ENCODE measurements at regions not wholly inside any gene's neighbourhood (a gene's known extent, or its start where the extent isn't known, plus 50 kb on each side); places are given as distances from the start of the nearest gene placed in this dataset.

GRCh38 chr9:36765468-36766341 is 193.0 kb downstream of the MELK start (continued):
- TF ChIP-seq SNAPC4 (CRISPR knock-in tag; IDR thresholded peaks at IDR 0.05) (no peak), KDM1A (CRISPR knock-in tag; IDR thresholded peaks at IDR 0.05) (no peak), NFKBIZ (CRISPR knock-in tag; IDR thresholded peaks at IDR 0.05) (no peak), KAT8 (CRISPR knock-in tag; IDR thresholded peaks at IDR 0.05) (peak; percentile 61; the same call in 1 of the 2 replicates), NR2F2 (IDR thresholded peaks at IDR 0.05; ENCODE audit: borderline replicate concordance, low read depth) (no peak), ZNF775 (CRISPR knock-in tag; IDR thresholded peaks at IDR 0.05; ENCODE audit: borderline replicate concordance) (no peak), ZNF136 (CRISPR knock-in tag; IDR thresholded peaks at IDR 0.05; ENCODE audit: low read depth) (0 out of 2 replicates have a peak, but pooled peaks have one; percentile 45), GABPA (IDR thresholded peaks at IDR 0.05; ENCODE audit: low read depth, low read length) (no peak; the same call in 1 of the 2 replicates), GABPA (CRISPR knock-in tag; IDR thresholded peaks at IDR 0.05; ENCODE audit: low read depth) (peak; percentile 80), ZNF619 (CRISPR knock-in tag; IDR thresholded peaks at IDR 0.05) (no peak), ZMYM4 (CRISPR knock-in tag; IDR thresholded peaks at IDR 0.05) (peak; percentile 84), ZNF530 (CRISPR knock-in tag; IDR thresholded peaks at IDR 0.05; ENCODE audit: low read depth) (0 out of 2 replicates have a peak, but pooled peaks have one; percentile 14)
